Thoracic aorta (tissue), 2 donors: ENCODE measurements at regions not wholly inside any gene's neighbourhood (a gene's known extent, or its start where the extent isn't known, plus 50 kb on each side); places are given as distances from the start of the nearest gene placed in this dataset.

ENCODE experiments used
- ATAC-seq: fragments of 150-250 bp; one replicate; pipeline ENCODE4 v1.8.0; 2017; ENCODE audit warnings: low read depth; ENCODE audit not compliant: insufficient number of reproducible peaks, low FRiP score
- DNase-seq: peaks from one replicate; pipeline ENCODE4 v3.0.0-alpha.2; 2020; ENCODE audit warnings: low spot score
- H3K27ac ChIP-seq, 2 donors: fragments of 200-600 bp; sonication (generic); 1 replicate in 1 of 2; 2 replicates in 1 of 2; pipeline ENCODE4 v1.5.1; 2016; ENCODE audit warnings: mild to moderate bottlenecking in 2 of 2, moderate library complexity in 2 of 2
- H3K27me3 ChIP-seq: fragments of 200-600 bp; sonication (generic); replicated peaks from 2 replicates; pipeline ENCODE4 v1.6.0; 2016; ENCODE audit warnings: mild to moderate bottlenecking; ENCODE audit not compliant: insufficient read depth
- H3K36me3 ChIP-seq: fragments of 200-600 bp; sonication (generic); one replicate; pipeline ENCODE4 v1.5.1; 2016
- H3K4me1 ChIP-seq, 2 donors: fragments of 200-600 bp; sonication (generic); 1 replicate in 1 of 2; 2 replicates in 1 of 2; pipeline versions ENCODE4 v1.5.1 to v1.6.0; 2016; ENCODE audit warnings: low read depth in 2 of 2, mild to moderate bottlenecking in 1 of 2; ENCODE audit not compliant: control insufficient read depth in 1 of 2
- H3K4me3 ChIP-seq: fragments of 200-600 bp; sonication (generic); 2 replicates; pipeline ENCODE4 v1.5.1; 2016; ENCODE audit warnings: mild to moderate bottlenecking
- H3K9me3 ChIP-seq: fragments of 200-600 bp; sonication (generic); 2 replicates; pipeline ENCODE4 v1.5.1; 2016
- CTCF ChIP-seq: fragments of 200-600 bp; sonication (generic); IDR thresholded peaks from one replicate; pipeline ENCODE4 v1.5.1; 2019; ENCODE audit warnings: antibody characterized with exemption

- peak overlapping the region; percentile 59 for H3K4me3 ChIP-seq
- H3K27ac ChIP-seq: no peak overlapping the region
- peak; percentile 43 for DNase-seq
- no peaks in the 10 kb centered on the region for H3K27me3 ChIP-seq
- peaks cover 0 to 6% of the 10 kb centered on the region in 2 donors for H3K4me1 ChIP-seq
- peak; percentile 77 for TF ChIP-seq CTCF
- ATAC-seq: no peak
- no peaks in the 10 kb centered on the region for H3K9me3 ChIP-seq
- H3K36me3 ChIP-seq: no peaks in the 10 kb centered on the region
Measured at GRCh38 chr21:41068967-41069642, 98.9 kb upstream of the BACE2 start.

- Histone ChIP-seq H3K9me3 (no peaks in the 10 kb centered on the region), H3K27ac (no peak overlapping the region), H3K4me1 (peaks cover 0 to 6% of the 10 kb centered on the region in 2 donors), H3K36me3 (no peaks in the 10 kb centered on the region), H3K27me3 (no peaks in the 10 kb centered on the region), H3K4me3 (no peak overlapping the region)
- no peak for ATAC-seq
- DNase-seq: no peak
- TF ChIP-seq CTCF: no peak
Measured at GRCh38 chr21:41070284-41070683, 97.7 kb upstream of the BACE2 start.

DNA sequence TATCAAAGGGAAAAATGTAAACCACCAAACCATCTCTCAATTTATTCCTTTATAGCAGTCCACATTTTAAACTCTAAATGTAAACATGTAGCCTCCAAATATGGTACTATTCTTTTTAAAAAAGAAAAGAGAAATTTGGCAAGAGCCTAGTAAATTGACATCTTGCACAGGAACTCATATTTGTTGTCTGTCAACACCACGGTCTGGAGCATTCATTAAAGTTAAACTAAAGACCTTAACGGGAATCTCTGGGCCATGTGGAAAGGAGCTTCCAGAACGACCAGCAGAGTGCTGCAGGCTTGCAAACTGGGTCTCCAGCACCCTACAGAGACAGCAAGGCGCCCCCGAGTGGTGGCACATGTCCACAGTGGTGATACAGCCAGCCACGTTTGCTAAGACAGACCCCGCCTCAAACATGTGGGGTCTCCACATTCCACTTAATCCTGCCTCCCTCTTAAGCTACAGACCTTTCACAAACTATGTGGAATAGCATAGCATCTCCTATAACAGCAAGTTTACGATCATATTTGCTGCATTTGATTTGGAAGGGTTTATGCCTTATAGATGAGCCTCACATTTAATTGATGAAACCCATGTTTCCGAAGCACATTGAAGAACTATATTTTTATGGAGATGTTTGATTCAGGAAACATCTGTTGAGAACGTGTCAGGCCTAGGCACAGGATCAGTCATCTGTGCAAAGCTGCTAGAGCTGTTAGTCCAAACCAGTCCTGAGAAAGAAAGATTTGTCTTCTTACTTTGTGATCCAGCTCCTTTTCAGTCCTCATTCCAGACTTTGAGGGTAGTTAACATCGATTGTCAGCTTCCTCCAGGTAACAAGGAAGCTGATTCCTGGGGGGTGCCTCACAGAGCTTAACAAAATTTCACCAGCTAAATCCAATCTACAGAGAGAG is 96.4 kb upstream of the BACE2 start:
- Histone ChIP-seq H3K36me3 (no peaks in the 10 kb centered on the region), H3K27me3 (no peaks in the 10 kb centered on the region), H3K4me3 (no peak overlapping the region), H3K27ac (no peak overlapping the region), H3K4me1 (peaks cover 0 to 6% of the 10 kb centered on the region in 2 donors), H3K9me3 (no peaks in the 10 kb centered on the region)
- no peak for DNase-seq
- ATAC-seq: no peak
- TF ChIP-seq CTCF: no peak

DNA sequence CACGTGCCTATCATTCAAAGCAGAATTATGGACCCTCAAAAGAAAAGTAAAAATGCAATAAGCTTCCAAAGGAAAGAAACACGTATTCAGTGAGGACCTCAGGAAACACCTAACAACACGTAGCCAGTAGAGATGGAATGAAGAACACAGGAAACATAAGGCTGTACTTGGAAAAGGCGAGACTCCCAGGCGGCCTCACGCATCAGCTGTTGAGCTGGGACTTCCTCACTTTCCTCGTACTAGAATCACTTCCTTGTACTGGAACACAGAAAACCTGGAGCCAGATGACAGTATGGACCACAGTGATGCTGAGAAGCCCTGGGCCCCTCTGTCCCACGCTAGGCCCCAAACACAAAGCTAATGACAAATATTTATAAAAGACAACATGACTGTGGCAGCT is 94.4 kb upstream of the BACE2 start:
- no peak for TF ChIP-seq CTCF
- ATAC-seq: no peak
- no peak for DNase-seq
- Histone ChIP-seq H3K9me3 (no peaks in the 10 kb centered on the region), H3K27me3 (no peaks in the 10 kb centered on the region), H3K27ac (no peak overlapping the region), H3K4me3 (no peak overlapping the region), H3K4me1 (peaks cover 0 to 4% of the 10 kb centered on the region in 2 donors), H3K36me3 (no peaks in the 10 kb centered on the region)

- Histone ChIP-seq H3K36me3 (no peaks in the 10 kb centered on the region), H3K27me3 (no peaks in the 10 kb centered on the region), H3K27ac (no peak overlapping the region), H3K4me1 (no peaks in the 10 kb centered on the region), H3K9me3 (no peaks in the 10 kb centered on the region), H3K4me3 (no peak overlapping the region)
- TF ChIP-seq CTCF: no peak
- DNase-seq: no peak
- ATAC-seq: no peak
Measured at GRCh38 chr21:41074396-41075184, 93.4 kb upstream of the BACE2 start.
